Neural crest cell (in vitro differentiated cells): ENCODE measurements at regions not wholly inside any gene's neighbourhood (a gene's known extent, or its start where the extent isn't known, plus 50 kb on each side); places are given as distances from the start of the nearest gene placed in this dataset.

Source experiments
- DNase-seq: peaks from one replicate; pipeline ENCODE4 v3.0.0; 2021; ENCODE audit warnings: low read depth, mixed read lengths, low spot score
- H3K27ac Mint-ChIP-seq: one replicate; pipeline ENCODE4 v1.8.0; 2021; ENCODE audit warnings: mild to moderate bottlenecking, mixed read lengths; ENCODE audit not compliant: unreplicated experiment
- H3K27me3 Mint-ChIP-seq: 2 replicates; pipeline ENCODE4 v1.8.0; 2021; ENCODE audit warnings: low read depth, mild to moderate bottlenecking, mixed read lengths
- H3K36me3 Mint-ChIP-seq: 2 replicates; pipeline ENCODE4 v1.8.0; 2021; ENCODE audit warnings: low read depth, mild to moderate bottlenecking, mixed read lengths
- H3K4me1 Mint-ChIP-seq: 2 replicates; pipeline ENCODE4 v1.8.0; 2021; ENCODE audit warnings: mixed read lengths
- H3K4me3 Mint-ChIP-seq: one replicate; pipeline ENCODE4 v1.8.0; 2021; ENCODE audit warnings: mild to moderate bottlenecking, mixed read lengths
- H3K9me3 Mint-ChIP-seq: 2 replicates; pipeline ENCODE4 v1.8.0; 2021; ENCODE audit warnings: mixed read lengths
- CTCF ChIP-seq: fragments of 200-600 bp; sonication (generic); conservative IDR thresholded peaks from 2 replicates; pipeline ENCODE4 v1.5.0; 2021; ENCODE audit warnings: antibody characterized with exemption, mild to moderate bottlenecking

DNA sequence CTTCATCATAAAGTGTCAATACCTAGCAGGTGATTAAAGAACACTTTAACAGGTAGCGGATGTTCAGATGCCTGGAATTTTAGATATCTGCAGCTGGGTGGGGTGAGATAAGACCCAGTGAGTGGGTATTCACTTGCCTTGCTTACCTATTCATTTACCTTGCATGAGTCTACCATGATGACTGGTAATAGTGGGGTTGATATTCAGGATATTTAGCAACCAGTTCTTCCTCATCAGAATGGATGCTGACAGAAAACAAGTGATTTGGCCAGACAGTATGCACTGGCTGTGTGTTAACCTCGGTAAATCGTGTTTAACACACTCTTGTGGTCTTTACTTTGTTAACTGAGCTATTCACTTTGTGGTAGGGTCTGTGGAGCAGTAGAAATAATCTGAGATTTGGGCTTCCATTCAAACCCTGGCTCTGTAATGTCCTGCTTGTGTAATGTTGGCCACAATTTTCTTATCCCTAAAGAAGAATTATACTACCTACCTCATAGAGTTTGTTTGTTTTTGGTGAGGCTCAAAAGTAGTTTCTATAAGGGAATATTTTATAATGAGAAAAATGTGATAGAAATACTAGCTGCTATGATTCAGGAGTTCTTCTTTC is 391.9 kb upstream of the TBL1XR1 start:
- no peak for DNase-seq
- peaks cover 3% of the 10 kb centered on the region for H3K36me3 Mint-ChIP-seq
- no peak overlapping the region for H3K27ac Mint-ChIP-seq
- no peaks in the 10 kb centered on the region for H3K27me3 Mint-ChIP-seq
- TF ChIP-seq CTCF, result no peak
- H3K4me3 Mint-ChIP-seq, result no peak overlapping the region
- H3K4me1 Mint-ChIP-seq, result peaks cover 38% of the 10 kb centered on the region
- no peaks in the 10 kb centered on the region for H3K9me3 Mint-ChIP-seq

DNA sequence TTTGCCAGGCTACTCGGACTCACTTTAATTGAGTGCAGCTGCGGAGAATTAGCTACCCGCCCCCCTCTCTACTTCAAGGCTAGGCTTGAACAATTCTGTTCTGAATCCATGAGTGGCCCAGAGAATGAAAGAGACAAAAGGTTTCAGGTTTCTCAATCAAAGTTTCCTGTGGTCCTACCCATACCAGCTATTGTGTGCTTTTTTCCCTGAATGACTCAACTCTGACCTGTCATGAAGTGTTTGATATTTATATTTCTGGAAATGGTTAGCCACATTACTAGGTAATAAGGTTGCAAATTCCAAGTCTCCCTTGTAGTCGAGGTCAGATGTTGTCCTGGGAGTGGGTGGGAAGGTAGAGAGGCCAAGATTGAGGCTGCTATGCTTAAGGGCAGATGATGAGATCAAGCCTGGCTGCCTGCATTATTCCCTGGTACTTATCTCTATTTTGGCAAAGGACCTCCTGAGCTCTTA is 392.7 kb upstream of the TBL1XR1 start:
- Mint-ChIP-seq H3K27ac (peak overlapping the region; percentile 13), H3K36me3 (peaks cover 3% of the 10 kb centered on the region), H3K27me3 (no peaks in the 10 kb centered on the region), H3K9me3 (no peaks in the 10 kb centered on the region), H3K4me1 (peaks cover 44% of the 10 kb centered on the region), H3K4me3 (no peak overlapping the region)
- DNase-seq, result no peak
- TF ChIP-seq CTCF, result no peak

DNA sequence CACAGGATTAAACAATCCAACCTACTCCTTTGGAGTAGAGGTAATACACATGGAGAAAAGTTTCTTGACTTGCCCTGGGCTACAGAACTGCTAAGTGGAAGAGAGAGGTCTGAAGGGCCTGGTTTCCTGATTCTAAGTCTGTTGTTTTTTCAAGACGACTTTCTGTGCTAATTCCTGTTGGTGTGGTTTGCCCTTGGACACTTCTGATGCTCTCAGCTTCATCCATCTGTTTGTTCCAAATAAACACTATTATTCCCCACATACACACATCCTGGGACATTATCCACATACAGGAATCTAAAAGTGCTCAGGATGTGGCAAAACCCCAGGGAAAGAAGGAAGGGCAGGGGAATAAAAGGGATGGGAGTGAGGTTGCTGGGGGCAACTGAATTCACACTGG is 393.5 kb upstream of the TBL1XR1 start:
- peaks cover 44% of the 10 kb centered on the region for H3K4me1 Mint-ChIP-seq

GRCh38 chr3:177591379-177591778 is 394.1 kb upstream of the TBL1XR1 start:
- no peak for DNase-seq
- TF ChIP-seq CTCF, result no peak
- no peaks in the 10 kb centered on the region for H3K27me3 Mint-ChIP-seq
- H3K9me3 Mint-ChIP-seq, result no peaks in the 10 kb centered on the region
- no peak overlapping the region for H3K4me3 Mint-ChIP-seq
- H3K4me1 Mint-ChIP-seq, result peaks cover 44% of the 10 kb centered on the region
- peak overlapping the region; percentile 92 for H3K27ac Mint-ChIP-seq
- peaks cover 3% of the 10 kb centered on the region for H3K36me3 Mint-ChIP-seq

More for the DNA sequence above, 393.5 kb upstream of the TBL1XR1 start:
- no peak for TF ChIP-seq CTCF
- Mint-ChIP-seq H3K4me3 (no peak overlapping the region), H3K9me3 (no peaks in the 10 kb centered on the region), H3K27me3 (no peaks in the 10 kb centered on the region), H3K36me3 (peaks cover 3% of the 10 kb centered on the region), H3K27ac (peak overlapping the region; percentile 72)
- DNase-seq, result no peak

- no peaks in the 10 kb centered on the region for H3K36me3 Mint-ChIP-seq
- no peaks in the 10 kb centered on the region for H3K27me3 Mint-ChIP-seq
- H3K4me1 Mint-ChIP-seq, result peaks cover 64% of the 10 kb centered on the region
- H3K4me3 Mint-ChIP-seq, result no peak overlapping the region
- no peak for TF ChIP-seq CTCF
- DNase-seq, result no peak
- H3K9me3 Mint-ChIP-seq, result no peaks in the 10 kb centered on the region
- no peak overlapping the region for H3K27ac Mint-ChIP-seq
Observed at GRCh38 chr3:177594096-177594495, 396.8 kb upstream of the TBL1XR1 start.
